Endodermal cell (in vitro differentiated cells): ENCODE measurements at regions not wholly inside any gene's neighbourhood (a gene's known extent, or its start where the extent isn't known, plus 50 kb on each side); places are given as distances from the start of the nearest gene placed in this dataset.

Source experiments
- DNase-seq: peaks from one replicate; pipeline ENCODE4 v3.0.0-alpha.2; 2017
- H3K27ac ChIP-seq: 2 replicates; pipeline ENCODE4 v1.5.1; 2013; ENCODE audit warnings: mild to moderate bottlenecking, low read depth, low read length, moderate library complexity
- H3K27me3 ChIP-seq: 2 replicates; pipeline ENCODE4 v1.6.1; 2013; ENCODE audit warnings: mild to moderate bottlenecking, low read length, moderate library complexity; ENCODE audit not compliant: insufficient read depth, control insufficient read depth, poor library complexity, severe bottlenecking
- H3K36me3 ChIP-seq: 2 replicates; pipeline ENCODE4 v1.7.0; 2013; ENCODE audit warnings: mild to moderate bottlenecking, low read length, moderate library complexity; ENCODE audit not compliant: control insufficient read depth, insufficient read depth
- H3K4me1 ChIP-seq: one replicate; pipeline ENCODE4 v1.7.0; 2013; ENCODE audit warnings: low read length; ENCODE audit not compliant: control insufficient read depth, insufficient read depth
- H3K4me3 ChIP-seq: 2 replicates; pipeline ENCODE4 v1.5.1; 2013; ENCODE audit warnings: mild to moderate bottlenecking, low read length, moderate library complexity
- H3K9ac ChIP-seq: 2 replicates; pipeline ENCODE4 v1.6.1; 2013; ENCODE audit warnings: mild to moderate bottlenecking, low read length, moderate library complexity; ENCODE audit not compliant: poor library complexity, severe bottlenecking; ENCODE audit errors: extremely low read depth
- H3K9me3 ChIP-seq: 2 replicates; pipeline ENCODE4 v1.6.1; 2013; ENCODE audit warnings: mild to moderate bottlenecking, low read length, moderate library complexity; ENCODE audit not compliant: control insufficient read depth
- H3K27ac Mint-ChIP-seq: 2 replicates; pipeline ENCODE4 v1.8.0; 2020; ENCODE audit warnings: mixed read lengths
- H3K27me3 Mint-ChIP-seq: 2 replicates; pipeline ENCODE4 v1.8.0; 2021; ENCODE audit warnings: mild to moderate bottlenecking, mixed read lengths; ENCODE audit not compliant: insufficient read depth
- H3K36me3 Mint-ChIP-seq: 2 replicates; pipeline ENCODE4 v1.8.0; 2020; ENCODE audit warnings: low read depth, mixed read lengths
- H3K4me1 Mint-ChIP-seq: 2 replicates; pipeline ENCODE4 v1.8.0; 2020; ENCODE audit warnings: mixed read lengths
- H3K4me3 Mint-ChIP-seq: 2 replicates; pipeline ENCODE4 v1.8.0; 2020; ENCODE audit warnings: mild to moderate bottlenecking, moderate library complexity, mixed read lengths
- H3K9me3 Mint-ChIP-seq: 2 replicates; pipeline ENCODE4 v1.8.0; 2020; ENCODE audit warnings: mild to moderate bottlenecking, mixed read lengths
- WGBS, 2 experiments: methylation state at CpG; one replicate each; pipeline versions ENCODE4 v1.1.5 to v1.1.7; 2013; ENCODE audit warnings: missing lambda C conversion rate in 2 of 2, mixed read lengths in 1 of 2; ENCODE audit not compliant: insufficient coverage in 1 of 2, insufficient read length in 1 of 2; 5-methylcytosine and 5-hydroxymethylcytosine counted together
- TF ChIP-seq, protein P1 (sequence below): fragments of 200-600 bp; sonication (generic); conservative IDR thresholded peaks from 2 replicates; pipeline ENCODE4 v1.5.0; 2021; ENCODE audit warnings: antibody characterized with exemption, mild to moderate bottlenecking

DNA sequence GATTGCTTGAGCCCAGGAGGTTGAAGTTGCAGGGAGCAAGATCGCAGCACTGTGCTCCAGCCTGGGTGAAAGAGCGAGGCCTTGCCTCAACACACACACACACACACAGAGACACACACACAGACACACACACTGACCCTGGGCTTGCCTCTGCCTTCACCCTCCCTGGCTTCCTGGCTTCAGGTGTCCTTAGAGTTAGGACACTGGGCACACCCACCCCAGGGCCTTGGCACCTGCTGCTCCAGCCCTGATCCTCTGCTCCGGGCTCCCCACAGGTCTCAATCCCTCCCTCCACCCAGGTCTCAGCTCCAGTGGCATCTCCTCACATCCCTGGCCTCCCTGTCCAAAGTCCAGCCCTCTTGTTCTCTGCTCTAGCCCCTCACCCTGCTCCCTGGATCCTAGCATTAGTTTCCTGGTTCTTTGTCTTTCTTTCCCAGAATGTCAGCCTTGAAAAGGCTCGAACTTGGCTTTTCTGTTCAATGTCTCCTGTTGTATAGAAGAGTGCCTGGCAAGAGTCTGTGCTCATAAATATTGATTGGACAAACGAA, 212.9 kb downstream of the C9orf50 start:
- Mint-ChIP-seq H3K9me3 (peaks cover 8% of the 10 kb centered on the region), H3K4me3 (no peak overlapping the region), H3K27ac (no peak overlapping the region), H3K4me1 (peaks cover 11% of the 10 kb centered on the region), H3K27me3 (peaks cover 2% of the 10 kb centered on the region), H3K36me3 (peaks cover 4% of the 10 kb centered on the region)
- H3K4me3 ChIP-seq = no peak overlapping the region
- H3K27me3 ChIP-seq = no peaks in the 10 kb centered on the region
- H3K36me3 ChIP-seq = no peaks in the 10 kb centered on the region
- no peaks in the 10 kb centered on the region for H3K9me3 ChIP-seq
- H3K9ac ChIP-seq = no peak overlapping the region
- WGBS, 2 experiments = 93 to 100% methylated on average over 3 to 5 of the region's 5 CpGs
- TF ChIP-seq, protein P1, sequence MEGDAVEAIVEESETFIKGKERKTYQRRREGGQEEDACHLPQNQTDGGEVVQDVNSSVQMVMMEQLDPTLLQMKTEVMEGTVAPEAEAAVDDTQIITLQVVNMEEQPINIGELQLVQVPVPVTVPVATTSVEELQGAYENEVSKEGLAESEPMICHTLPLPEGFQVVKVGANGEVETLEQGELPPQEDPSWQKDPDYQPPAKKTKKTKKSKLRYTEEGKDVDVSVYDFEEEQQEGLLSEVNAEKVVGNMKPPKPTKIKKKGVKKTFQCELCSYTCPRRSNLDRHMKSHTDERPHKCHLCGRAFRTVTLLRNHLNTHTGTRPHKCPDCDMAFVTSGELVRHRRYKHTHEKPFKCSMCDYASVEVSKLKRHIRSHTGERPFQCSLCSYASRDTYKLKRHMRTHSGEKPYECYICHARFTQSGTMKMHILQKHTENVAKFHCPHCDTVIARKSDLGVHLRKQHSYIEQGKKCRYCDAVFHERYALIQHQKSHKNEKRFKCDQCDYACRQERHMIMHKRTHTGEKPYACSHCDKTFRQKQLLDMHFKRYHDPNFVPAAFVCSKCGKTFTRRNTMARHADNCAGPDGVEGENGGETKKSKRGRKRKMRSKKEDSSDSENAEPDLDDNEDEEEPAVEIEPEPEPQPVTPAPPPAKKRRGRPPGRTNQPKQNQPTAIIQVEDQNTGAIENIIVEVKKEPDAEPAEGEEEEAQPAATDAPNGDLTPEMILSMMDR = no peak
- H3K4me1 ChIP-seq = peaks cover 4% of the 10 kb centered on the region
- no peak for DNase-seq
- peak overlapping the region; percentile 78 for H3K27ac ChIP-seq

GRCh38 chr9:129406278-129407225, 214.3 kb downstream of the C9orf50 start:
- Mint-ChIP-seq H3K4me3 (no peak overlapping the region), H3K4me1 (peaks cover 10% of the 10 kb centered on the region), H3K9me3 (peaks cover 8% of the 10 kb centered on the region), H3K36me3 (peaks cover 4% of the 10 kb centered on the region), H3K27ac (no peak overlapping the region), H3K27me3 (peaks cover 2% of the 10 kb centered on the region)
- Histone ChIP-seq H3K9me3 (no peaks in the 10 kb centered on the region), H3K27me3 (no peaks in the 10 kb centered on the region), H3K4me1 (no peaks in the 10 kb centered on the region), H3K36me3 (no peaks in the 10 kb centered on the region), H3K9ac (no peak overlapping the region), H3K27ac (no peak overlapping the region), H3K4me3 (no peak overlapping the region)
- TF ChIP-seq, protein P1 = no peak
- WGBS, 2 experiments = 85 to 87% methylated on average over 24 of the region's 25 CpGs
- no peak for DNase-seq

- no peak for DNase-seq
- H3K4me1 Mint-ChIP-seq = peaks cover 10% of the 10 kb centered on the region
- no peaks in the 10 kb centered on the region for H3K4me1 ChIP-seq
Observed at GRCh38 chr9:129405827-129406213, 215.1 kb downstream of the C9orf50 start.

More at GRCh38 chr9:129405827-129406213, 215.1 kb downstream of the C9orf50 start:
- Histone ChIP-seq H3K36me3 (no peaks in the 10 kb centered on the region), H3K27me3 (no peaks in the 10 kb centered on the region), H3K9me3 (no peaks in the 10 kb centered on the region), H3K9ac (no peak overlapping the region), H3K27ac (no peak overlapping the region), H3K4me3 (no peak overlapping the region)
- TF ChIP-seq, protein P1 = no peak
- Mint-ChIP-seq H3K36me3 (peaks cover 4% of the 10 kb centered on the region), H3K9me3 (peaks cover 8% of the 10 kb centered on the region), H3K27ac (no peak overlapping the region), H3K27me3 (peaks cover 2% of the 10 kb centered on the region), H3K4me3 (no peak overlapping the region)
- 93 to 95% methylated on average over 5 to 6 of the region's 6 CpGs for WGBS, 2 experiments
